ENCODE measurements at regions not wholly inside any gene's neighbourhood (a gene's known extent, or its start where the extent isn't known, plus 50 kb on each side); places are given as distances from the start of the nearest gene placed in this dataset.

DNA sequence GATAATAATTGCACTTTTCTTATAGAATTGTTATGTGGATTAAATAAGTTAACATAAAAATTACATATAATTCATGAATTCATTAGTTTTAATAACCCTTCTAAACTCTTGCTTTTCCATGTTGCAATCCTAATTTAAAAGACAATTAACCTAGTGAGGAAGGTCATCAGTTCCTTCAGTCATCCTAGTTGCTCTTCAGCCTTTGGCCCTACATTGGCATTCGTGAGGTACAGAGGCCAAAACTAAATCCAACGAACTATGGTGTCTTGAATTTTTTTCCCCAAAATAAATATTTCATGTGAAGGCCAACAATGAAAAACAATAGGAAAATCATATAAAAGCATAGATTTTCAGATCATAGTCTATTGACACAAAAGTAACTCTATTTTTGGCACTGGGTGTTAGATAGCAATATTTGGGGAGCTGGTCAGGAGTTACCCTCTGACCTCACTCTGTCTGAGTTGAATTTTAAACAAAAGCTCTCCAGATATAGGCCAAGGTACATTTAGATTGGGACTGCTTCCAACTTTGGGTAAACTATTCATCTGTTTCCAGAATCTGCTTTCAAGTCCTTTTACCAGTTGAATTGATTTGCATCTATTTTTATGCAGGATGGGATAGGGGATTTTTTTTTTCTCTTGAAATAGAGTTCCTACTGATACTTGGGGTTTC is 104.5 kb downstream of the SEM1 start:
- Histone ChIP-seq H3K27ac (ENCODE audit: low read depth, low read length, poor library complexity, severe bottlenecking) (no peak overlapping the region), H3K36me3 (ENCODE audit: insufficient read depth, low read length, poor library complexity, severe bottlenecking) (no peaks in the 10 kb centered on the region), H3K4me3 (ENCODE audit: low read depth, low read length, poor library complexity, severe bottlenecking) (no peak overlapping the region), H3K27me3 (replicated peaks; ENCODE audit: insufficient read depth, low read depth, low read length, poor library complexity) (no peaks in the 10 kb centered on the region), H3K4me1 (ENCODE audit: insufficient read depth, low read length, poor library complexity, severe bottlenecking) (no peaks in the 10 kb centered on the region), H3K9me3 (ENCODE audit: low read depth, low read length, poor library complexity, severe bottlenecking) (no peaks in the 10 kb centered on the region)
- no peak for DNase-seq (ENCODE audit: low spot score)
- intact Hi-C loops (cut with micrococcal nuclease; ENCODE audit: unreplicated experiment), result no loop called here
- no peak for TF ChIP-seq EZH2 (IDR thresholded peaks at IDR 0.05; ENCODE audit: borderline replicate concordance, low read depth, low read length, poor library complexity, severe bottlenecking)
- TF ChIP-seq, protein P1, sequence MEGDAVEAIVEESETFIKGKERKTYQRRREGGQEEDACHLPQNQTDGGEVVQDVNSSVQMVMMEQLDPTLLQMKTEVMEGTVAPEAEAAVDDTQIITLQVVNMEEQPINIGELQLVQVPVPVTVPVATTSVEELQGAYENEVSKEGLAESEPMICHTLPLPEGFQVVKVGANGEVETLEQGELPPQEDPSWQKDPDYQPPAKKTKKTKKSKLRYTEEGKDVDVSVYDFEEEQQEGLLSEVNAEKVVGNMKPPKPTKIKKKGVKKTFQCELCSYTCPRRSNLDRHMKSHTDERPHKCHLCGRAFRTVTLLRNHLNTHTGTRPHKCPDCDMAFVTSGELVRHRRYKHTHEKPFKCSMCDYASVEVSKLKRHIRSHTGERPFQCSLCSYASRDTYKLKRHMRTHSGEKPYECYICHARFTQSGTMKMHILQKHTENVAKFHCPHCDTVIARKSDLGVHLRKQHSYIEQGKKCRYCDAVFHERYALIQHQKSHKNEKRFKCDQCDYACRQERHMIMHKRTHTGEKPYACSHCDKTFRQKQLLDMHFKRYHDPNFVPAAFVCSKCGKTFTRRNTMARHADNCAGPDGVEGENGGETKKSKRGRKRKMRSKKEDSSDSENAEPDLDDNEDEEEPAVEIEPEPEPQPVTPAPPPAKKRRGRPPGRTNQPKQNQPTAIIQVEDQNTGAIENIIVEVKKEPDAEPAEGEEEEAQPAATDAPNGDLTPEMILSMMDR (conservative IDR thresholded peaks at IDR 0.05; ENCODE audit: low read depth, low read length), result no peak
- POLR2A ChIA-PET (ENCODE audit: low non-redundant PET), result no interaction called here
- CTCF ChIA-PET, result no interaction called here
- no TSS peak for BruUV-seq (replicated peaks)

DNA sequence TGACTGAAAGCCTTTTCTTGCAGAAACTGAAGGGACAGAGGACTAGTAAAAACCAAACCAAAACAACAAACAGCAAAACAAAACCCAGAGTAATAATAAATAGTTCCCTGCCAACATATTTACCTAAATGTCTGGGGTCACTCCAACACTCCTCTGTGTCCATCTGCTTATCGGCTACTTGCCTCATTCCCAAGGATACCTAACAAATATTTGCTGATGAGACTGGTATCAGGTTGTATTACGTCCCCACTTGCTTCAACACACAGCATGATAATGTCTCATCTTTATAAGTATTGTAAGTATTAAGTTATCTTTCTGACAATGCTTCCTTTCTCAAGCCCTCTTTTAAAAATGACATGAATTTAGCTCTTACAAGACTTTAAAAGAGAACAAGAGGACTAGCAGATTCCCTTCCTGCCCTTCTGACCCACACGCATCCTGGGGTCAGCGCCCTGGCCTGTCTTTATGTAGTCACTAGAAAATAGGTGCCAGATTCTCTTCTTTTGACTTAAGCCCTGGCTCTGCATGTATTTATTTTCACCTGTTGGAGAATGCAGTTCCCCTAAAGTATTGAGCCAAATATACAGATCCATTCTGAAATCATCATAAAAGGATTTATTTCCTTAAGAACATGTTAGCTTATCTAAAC is 110.2 kb downstream of the SEM1 start:
- CTCF ChIA-PET, result no interaction called here
- no peak overlapping the region for H3K4me3 ChIP-seq (ENCODE audit: low read depth, low read length, poor library complexity, severe bottlenecking)
- no peak overlapping the region for H3K27ac ChIP-seq (ENCODE audit: low read depth, low read length, poor library complexity, severe bottlenecking)
- no TSS peak for BruUV-seq (replicated peaks)
- TF ChIP-seq, protein P1 (conservative IDR thresholded peaks at IDR 0.05; ENCODE audit: low read depth, low read length), result no peak
- TF ChIP-seq EZH2 (IDR thresholded peaks at IDR 0.05; ENCODE audit: borderline replicate concordance, low read depth, low read length, poor library complexity, severe bottlenecking), result no peak
- DNase-seq (ENCODE audit: low spot score), result no peak
- POLR2A ChIA-PET (ENCODE audit: low non-redundant PET), result no interaction called here
- H3K36me3 ChIP-seq (ENCODE audit: insufficient read depth, low read length, poor library complexity, severe bottlenecking), result no peaks in the 10 kb centered on the region
- no peaks in the 10 kb centered on the region for H3K27me3 ChIP-seq (replicated peaks; ENCODE audit: insufficient read depth, low read depth, low read length, poor library complexity)
- intact Hi-C loops (cut with micrococcal nuclease; ENCODE audit: unreplicated experiment), result no loop called here
- H3K9me3 ChIP-seq (ENCODE audit: low read depth, low read length, poor library complexity, severe bottlenecking), result no peaks in the 10 kb centered on the region
- H3K4me1 ChIP-seq (ENCODE audit: insufficient read depth, low read length, poor library complexity, severe bottlenecking), result no peaks in the 10 kb centered on the region

DNA sequence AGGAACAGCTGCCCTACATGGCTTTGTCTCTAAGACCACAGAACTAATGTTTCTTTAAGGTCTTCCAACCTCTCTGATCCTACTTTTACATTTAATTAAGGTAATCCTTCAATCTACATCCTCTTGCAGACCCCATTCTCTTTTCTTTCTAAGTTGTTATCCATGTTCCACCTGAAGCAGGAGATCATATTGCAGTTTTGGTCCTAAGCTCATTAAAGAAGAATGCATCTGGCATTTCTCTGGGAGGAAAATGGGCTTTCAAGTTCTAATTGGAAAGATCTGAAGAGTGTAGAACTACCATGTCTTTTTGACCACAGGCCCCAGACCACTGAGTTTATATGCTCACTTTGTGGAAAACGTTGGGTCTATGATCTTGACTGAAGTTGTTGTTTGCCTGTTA is 111.2 kb downstream of the SEM1 start:
- H3K4me1 ChIP-seq (ENCODE audit: insufficient read depth, low read length, poor library complexity, severe bottlenecking), result no peaks in the 10 kb centered on the region
- ChIA-PET POLR2A (ENCODE audit: low non-redundant PET) (no interaction called here), CTCF (no interaction called here)
- H3K27me3 ChIP-seq (replicated peaks; ENCODE audit: insufficient read depth, low read depth, low read length, poor library complexity), result no peaks in the 10 kb centered on the region
- intact Hi-C loops (cut with micrococcal nuclease; ENCODE audit: unreplicated experiment), result no loop called here
- DNase-seq (ENCODE audit: low spot score), result no peak
- no peaks in the 10 kb centered on the region for H3K9me3 ChIP-seq (ENCODE audit: low read depth, low read length, poor library complexity, severe bottlenecking)
- TF ChIP-seq EZH2 (IDR thresholded peaks at IDR 0.05; ENCODE audit: borderline replicate concordance, low read depth, low read length, poor library complexity, severe bottlenecking), result no peak
- no peak overlapping the region for H3K4me3 ChIP-seq (ENCODE audit: low read depth, low read length, poor library complexity, severe bottlenecking)
- BruUV-seq (replicated peaks), result no TSS peak
- H3K36me3 ChIP-seq (ENCODE audit: insufficient read depth, low read length, poor library complexity, severe bottlenecking), result no peaks in the 10 kb centered on the region
- no peak overlapping the region for H3K27ac ChIP-seq (ENCODE audit: low read depth, low read length, poor library complexity, severe bottlenecking)

Measured in A673 (cell line).